ENCODE measurements at regions not wholly inside any gene's neighbourhood (a gene's known extent, or its start where the extent isn't known, plus 50 kb on each side); places are given as distances from the start of the nearest gene placed in this dataset.

DNA sequence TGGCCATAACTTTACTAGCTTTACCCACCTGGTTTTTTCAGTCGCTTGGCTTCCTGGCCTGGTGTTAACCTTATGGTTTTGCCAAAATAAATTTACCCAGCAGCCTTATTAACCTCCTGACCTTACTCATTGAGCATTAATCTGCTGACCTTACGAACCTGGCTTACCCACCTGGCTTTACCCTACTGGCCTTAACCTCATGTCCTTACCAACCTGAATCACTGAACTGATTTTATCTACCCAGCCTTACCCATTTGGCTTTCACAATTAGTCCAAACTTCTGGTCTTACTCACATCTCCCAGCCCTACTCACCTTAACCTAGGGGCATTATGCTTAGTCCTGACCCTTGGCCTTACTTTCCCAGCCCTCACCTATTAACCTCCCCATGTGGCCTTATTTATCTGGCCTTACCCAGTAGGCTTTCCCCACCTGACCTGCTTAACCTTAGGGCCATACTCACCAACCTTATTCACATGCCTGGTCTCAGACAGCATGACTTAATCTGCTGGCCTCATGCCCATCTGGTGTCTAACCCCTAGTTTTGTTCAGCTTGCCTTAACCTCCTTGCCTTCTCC, 93.4 kb downstream of the IL12A start:
- no peak for FAIRE-seq

DNA sequence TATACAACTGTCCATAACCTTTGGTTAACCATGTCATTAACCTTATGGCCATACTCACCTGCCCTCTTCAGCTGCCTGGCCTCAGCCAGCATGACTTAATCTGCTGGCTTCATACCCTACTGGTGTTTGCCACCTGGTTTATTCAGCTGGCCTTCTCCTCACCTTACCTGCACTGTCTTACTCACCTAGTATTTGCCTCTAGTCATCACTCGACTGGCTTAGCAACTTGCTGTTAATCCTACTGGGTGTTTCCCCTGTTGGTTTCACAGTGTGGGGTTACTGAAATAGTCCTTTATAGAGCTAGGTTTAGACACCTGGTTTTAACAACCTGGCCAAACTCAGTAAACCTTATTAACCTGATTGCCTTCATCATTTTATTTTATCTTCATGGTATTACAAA, 96.4 kb downstream of the IL12A start:
- Histone ChIP-seq H3K36me3 (ENCODE audit: control insufficient read depth, insufficient read depth, low read length) (no peaks in the 10 kb centered on the region), H2AFZ (ENCODE audit: low read depth, low read length) (no peak overlapping the region), H4K20me1 (replicated peaks; ENCODE audit: control insufficient read depth, insufficient read depth, low read length) (no peaks in the 10 kb centered on the region), H3K9me1 (ENCODE audit: control insufficient read depth, insufficient read depth, low read length) (no peaks in the 10 kb centered on the region), H3K4me1 (replicated peaks in 1 of 2; ENCODE audit: control insufficient read depth in 2 of 2, insufficient read depth in 2 of 2, low read length in 2 of 2) (no peaks in the 10 kb centered on the region), H3K9ac (ENCODE audit: insufficient read depth in 1 of 2, low read depth in 2 of 2, low read length in 2 of 2) (no peak overlapping the region), H3K27me3 (ENCODE audit: control insufficient read depth in 2 of 2, insufficient read depth in 2 of 2, low read length in 2 of 2) (no peaks in the 10 kb centered on the region), H3K79me2 (ENCODE audit: control insufficient read depth, insufficient read depth, low read length) (no peaks in the 10 kb centered on the region), H3K27ac (ENCODE audit: extremely low read depth, low read depth, low read length) (no peak overlapping the region), H3K9me3 (replicated peaks; ENCODE audit: control insufficient read depth, insufficient read depth, low read depth, low read length) (no peaks in the 10 kb centered on the region), H3K4me2 (ENCODE audit: insufficient read depth, low read length) (no peak overlapping the region), H3K4me3 (no peak overlapping the region)
- no TSS peak for BruUV-seq (replicated peaks)
- POLR2A ChIA-PET, result interaction anchor here (0.6 to 1.4 kb wide), 2 partner anchors 9 to 45 kb away, joined by 3 to 5 read pairs; no protein-coding TSS in a partner anchor
- in situ Hi-C loops (cut with MboI) (no loop called here), intact Hi-C loops (cut with micrococcal nuclease) (no loop called here)
- DNase-seq (ENCODE audit: extremely low read depth in 1 of 4, low spot score in 3 of 4) (no peak), ATAC-seq (no peak), FAIRE-seq (no peak)
- 0% methylated on average over 1 of the region's 1 CpG for WGBS (ENCODE audit: insufficient coverage, low coverage, missing lambda C conversion rate)
- CTCF ChIA-PET (ENCODE audit: low intra/inter-chr PET ratio), result no interaction called here
- no peak for TF ChIP-seq BHLHE40 (IDR thresholded peaks at IDR 0.05; ENCODE audit: low read length)
- TF ChIP-seq, protein P1, sequence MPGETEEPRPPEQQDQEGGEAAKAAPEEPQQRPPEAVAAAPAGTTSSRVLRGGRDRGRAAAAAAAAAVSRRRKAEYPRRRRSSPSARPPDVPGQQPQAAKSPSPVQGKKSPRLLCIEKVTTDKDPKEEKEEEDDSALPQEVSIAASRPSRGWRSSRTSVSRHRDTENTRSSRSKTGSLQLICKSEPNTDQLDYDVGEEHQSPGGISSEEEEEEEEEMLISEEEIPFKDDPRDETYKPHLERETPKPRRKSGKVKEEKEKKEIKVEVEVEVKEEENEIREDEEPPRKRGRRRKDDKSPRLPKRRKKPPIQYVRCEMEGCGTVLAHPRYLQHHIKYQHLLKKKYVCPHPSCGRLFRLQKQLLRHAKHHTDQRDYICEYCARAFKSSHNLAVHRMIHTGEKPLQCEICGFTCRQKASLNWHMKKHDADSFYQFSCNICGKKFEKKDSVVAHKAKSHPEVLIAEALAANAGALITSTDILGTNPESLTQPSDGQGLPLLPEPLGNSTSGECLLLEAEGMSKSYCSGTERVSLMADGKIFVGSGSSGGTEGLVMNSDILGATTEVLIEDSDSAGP (CRISPR knock-in tag; IDR thresholded peaks at IDR 0.05), result no peak
- TF ChIP-seq, protein P2, sequence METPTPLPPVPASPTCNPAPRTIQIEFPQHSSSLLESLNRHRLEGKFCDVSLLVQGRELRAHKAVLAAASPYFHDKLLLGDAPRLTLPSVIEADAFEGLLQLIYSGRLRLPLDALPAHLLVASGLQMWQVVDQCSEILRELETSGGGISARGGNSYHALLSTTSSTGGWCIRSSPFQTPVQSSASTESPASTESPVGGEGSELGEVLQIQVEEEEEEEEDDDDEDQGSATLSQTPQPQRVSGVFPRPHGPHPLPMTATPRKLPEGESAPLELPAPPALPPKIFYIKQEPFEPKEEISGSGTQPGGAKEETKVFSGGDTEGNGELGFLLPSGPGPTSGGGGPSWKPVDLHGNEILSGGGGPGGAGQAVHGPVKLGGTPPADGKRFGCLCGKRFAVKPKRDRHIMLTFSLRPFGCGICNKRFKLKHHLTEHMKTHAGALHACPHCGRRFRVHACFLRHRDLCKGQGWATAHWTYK (CRISPR knock-in tag; IDR thresholded peaks at IDR 0.05), result no peak
- TF ChIP-seq ZNF175 (CRISPR knock-in tag; IDR thresholded peaks at IDR 0.05; ENCODE audit: low read depth), result no peak
- TF ChIP-seq ZNF23 (CRISPR knock-in tag; IDR thresholded peaks at IDR 0.05), result no peak
- no peak for TF ChIP-seq RUNX1 (IDR thresholded peaks at IDR 0.05; ENCODE audit: low read depth)
- no peak for TF ChIP-seq ZNF239 (CRISPR knock-in tag; IDR thresholded peaks at IDR 0.05)
- TF ChIP-seq BCOR (IDR thresholded peaks at IDR 0.05), result no peak
- TF ChIP-seq, protein P3, sequence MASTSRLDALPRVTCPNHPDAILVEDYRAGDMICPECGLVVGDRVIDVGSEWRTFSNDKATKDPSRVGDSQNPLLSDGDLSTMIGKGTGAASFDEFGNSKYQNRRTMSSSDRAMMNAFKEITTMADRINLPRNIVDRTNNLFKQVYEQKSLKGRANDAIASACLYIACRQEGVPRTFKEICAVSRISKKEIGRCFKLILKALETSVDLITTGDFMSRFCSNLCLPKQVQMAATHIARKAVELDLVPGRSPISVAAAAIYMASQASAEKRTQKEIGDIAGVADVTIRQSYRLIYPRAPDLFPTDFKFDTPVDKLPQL (IDR thresholded peaks at IDR 0.05; ENCODE audit: extremely low read depth, insufficient read length), result no peak
- TF ChIP-seq ZNF707 (CRISPR knock-in tag; conservative IDR thresholded peaks at IDR 0.05), result no peak
- TF ChIP-seq TAF1 (IDR thresholded peaks at IDR 0.05; ENCODE audit: control insufficient read depth, extremely low read depth, insufficient read depth, low read length, severe bottlenecking), result no peak

More for the DNA sequence above, 93.4 kb downstream of the IL12A start:
- H3K9me3 ChIP-seq (replicated peaks; ENCODE audit: control insufficient read depth, insufficient read depth, low read depth, low read length), result no peaks in the 10 kb centered on the region
- no peak overlapping the region for H3K27ac ChIP-seq (ENCODE audit: extremely low read depth, low read depth, low read length)
- in situ Hi-C loops (cut with MboI), result no loop called here
- no peaks in the 10 kb centered on the region for H4K20me1 ChIP-seq (replicated peaks; ENCODE audit: control insufficient read depth, insufficient read depth, low read length)
- DNase-seq (ENCODE audit: extremely low read depth in 1 of 4, low spot score in 3 of 4), result no peak
- ChIA-PET POLR2A (no interaction called here), CTCF (ENCODE audit: low intra/inter-chr PET ratio) (no interaction called here)
- no peak for TF ChIP-seq RBM39 (optimal IDR thresholded peaks at IDR 0.05; ENCODE audit: low read depth, low read length)
- TF ChIP-seq NELFE (IDR thresholded peaks at IDR 0.05; ENCODE audit: insufficient read depth, insufficient read length), result no peak
- no peak for TF ChIP-seq KAT2B (IDR thresholded peaks at IDR 0.05; ENCODE audit: low read depth, low read length)
- TF ChIP-seq NR2F6 (CRISPR knock-in tag; IDR thresholded peaks at IDR 0.05), result no peak
- H3K4me1 ChIP-seq (replicated peaks in 1 of 2; ENCODE audit: control insufficient read depth in 2 of 2, insufficient read depth in 2 of 2, low read length in 2 of 2), result no peaks in the 10 kb centered on the region
- no peaks in the 10 kb centered on the region for H3K27me3 ChIP-seq (ENCODE audit: control insufficient read depth in 2 of 2, insufficient read depth in 2 of 2, low read length in 2 of 2)
- no peak overlapping the region for H3K9ac ChIP-seq (ENCODE audit: insufficient read depth in 1 of 2, low read depth in 2 of 2, low read length in 2 of 2)
- no peak overlapping the region for H2AFZ ChIP-seq (ENCODE audit: low read depth, low read length)
- H3K79me2 ChIP-seq (ENCODE audit: control insufficient read depth, insufficient read depth, low read length), result no peaks in the 10 kb centered on the region
- intact Hi-C loops (cut with micrococcal nuclease), result no loop called here
- BruUV-seq (replicated peaks), result no TSS peak
- H3K9me1 ChIP-seq (ENCODE audit: control insufficient read depth, insufficient read depth, low read length), result no peaks in the 10 kb centered on the region
- no peaks in the 10 kb centered on the region for H3K36me3 ChIP-seq (ENCODE audit: control insufficient read depth, insufficient read depth, low read length)
- 0% methylated on average over 2 of the region's 2 CpGs for WGBS (ENCODE audit: insufficient coverage, low coverage, missing lambda C conversion rate)
- H3K4me2 ChIP-seq (ENCODE audit: insufficient read depth, low read length), result no peak overlapping the region
- no peak for ATAC-seq
- no peak overlapping the region for H3K4me3 ChIP-seq

All from K562 (cell line).